ENCODE measurements at regions not wholly inside any gene's neighbourhood (a gene's known extent, or its start where the extent isn't known, plus 50 kb on each side); places are given as distances from the start of the nearest gene placed in this dataset.
"Not testable (repeated sequence)": the region's sequence is repeated elsewhere in the genome, so short reads cannot be mapped to it uniquely, and the experiment has no call there.

DNA sequence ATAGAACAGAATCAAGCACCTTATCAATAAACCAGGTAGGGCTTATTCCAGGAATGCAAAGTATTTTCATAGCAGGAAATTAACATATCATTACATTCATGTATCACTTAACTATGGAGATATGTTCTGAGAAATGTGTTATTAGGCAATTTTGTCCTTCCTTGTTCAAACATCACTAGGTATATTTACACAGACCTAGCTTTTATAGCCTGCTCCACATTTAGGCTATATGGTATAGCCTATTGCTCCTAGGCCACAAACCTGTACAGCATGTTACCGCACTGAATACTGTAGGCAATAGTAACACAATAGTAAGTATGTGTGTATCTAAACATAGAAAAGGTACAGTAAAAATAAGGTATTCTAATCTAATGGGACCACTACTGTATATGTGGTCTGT lies 82.8 kb upstream of the KCTD1 start:
- Histone ChIP-seq H3K4me1 (ENCODE audit: insufficient read depth, low read length) (peaks cover 6% of the 10 kb centered on the region), H3K9me3 (ENCODE audit: low read depth, low read length) (no peaks in the 10 kb centered on the region), H3K4me3 (ENCODE audit: low read length) (no peak overlapping the region), H3K27me3 (ENCODE audit: insufficient read depth, low read length) (peaks cover 3% of the 10 kb centered on the region)

DNA sequence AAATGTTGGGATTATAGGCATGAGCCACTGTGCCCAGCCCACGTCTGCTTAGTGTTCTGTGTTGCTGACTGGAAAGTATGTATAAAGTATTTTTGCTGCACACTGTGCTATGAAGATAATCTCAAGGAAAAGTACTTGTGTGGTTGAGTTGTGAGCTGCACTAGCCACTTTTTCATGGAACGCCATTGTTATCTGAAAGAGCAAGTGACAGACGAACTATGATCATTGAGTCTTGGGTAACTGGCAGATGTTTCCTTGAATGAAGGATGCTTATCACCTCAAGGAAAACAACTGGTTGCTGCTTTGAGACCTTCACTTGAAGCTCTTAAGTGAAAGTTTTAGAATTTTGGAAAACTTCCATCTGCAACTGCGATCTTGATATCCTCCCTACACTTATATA lies 82.2 kb upstream of the KCTD1 start:
- no peaks in the 10 kb centered on the region for H3K9me3 ChIP-seq (ENCODE audit: low read depth, low read length)
- H3K27me3 ChIP-seq (ENCODE audit: insufficient read depth, low read length) = peaks cover 3% of the 10 kb centered on the region
- peaks cover 6% of the 10 kb centered on the region for H3K4me1 ChIP-seq (ENCODE audit: insufficient read depth, low read length)
- H3K4me3 ChIP-seq (ENCODE audit: low read length) = no peak overlapping the region

DNA sequence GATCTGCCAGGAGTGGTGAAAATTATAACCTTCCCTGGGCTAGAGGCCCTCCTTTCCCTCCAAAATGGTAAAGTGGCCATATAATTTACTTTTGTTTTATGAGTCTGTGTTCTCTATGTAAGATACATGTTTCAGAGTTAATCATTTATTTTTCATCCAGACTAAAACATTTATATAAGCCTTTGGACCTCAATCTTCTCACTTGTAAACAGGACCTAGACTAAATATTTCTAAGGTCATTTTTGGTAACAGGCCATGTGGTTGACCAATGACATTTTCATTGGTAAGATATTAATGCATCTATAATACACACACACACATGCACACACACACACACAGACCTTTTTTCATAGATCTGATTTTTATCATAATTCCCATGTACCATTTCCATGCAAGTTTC lies 79.7 kb upstream of the KCTD1 start:
- no peaks in the 10 kb centered on the region for H3K9me3 ChIP-seq (ENCODE audit: low read depth, low read length)

DNA sequence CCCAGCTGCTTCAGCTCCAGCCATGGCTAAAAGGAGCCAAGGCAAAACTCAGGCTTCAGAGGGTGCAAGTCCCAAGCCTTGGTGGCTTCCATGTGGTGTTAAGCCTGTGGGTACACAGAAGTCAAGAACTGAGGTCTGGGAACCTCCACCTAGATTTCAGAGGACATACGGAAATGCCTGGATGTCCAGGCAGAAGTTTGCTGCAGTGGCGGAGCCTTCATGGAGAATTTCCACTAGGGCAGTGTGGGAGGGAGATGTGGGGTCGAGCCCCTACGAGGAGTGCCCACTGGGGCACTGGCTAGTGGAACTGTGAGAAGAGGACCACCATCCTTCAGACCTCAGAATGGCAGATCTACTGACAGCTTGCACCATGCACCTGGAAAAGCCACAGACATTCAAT lies 76.1 kb upstream of the KCTD1 start:
- H3K4me3 ChIP-seq (ENCODE audit: low read length) = no peak overlapping the region
- H3K4me1 ChIP-seq (ENCODE audit: insufficient read depth, low read length) = peaks cover 6% of the 10 kb centered on the region
- no peaks in the 10 kb centered on the region for H3K9me3 ChIP-seq (ENCODE audit: low read depth, low read length)
- no peaks in the 10 kb centered on the region for H3K27me3 ChIP-seq (ENCODE audit: insufficient read depth, low read length)

More for the DNA sequence above, 79.7 kb upstream of the KCTD1 start:
- H3K4me3 ChIP-seq (ENCODE audit: low read length) = no peak overlapping the region
- no peaks in the 10 kb centered on the region for H3K27me3 ChIP-seq (ENCODE audit: insufficient read depth, low read length)
- H3K4me1 ChIP-seq (ENCODE audit: insufficient read depth, low read length) = peaks cover 6% of the 10 kb centered on the region

DNA sequence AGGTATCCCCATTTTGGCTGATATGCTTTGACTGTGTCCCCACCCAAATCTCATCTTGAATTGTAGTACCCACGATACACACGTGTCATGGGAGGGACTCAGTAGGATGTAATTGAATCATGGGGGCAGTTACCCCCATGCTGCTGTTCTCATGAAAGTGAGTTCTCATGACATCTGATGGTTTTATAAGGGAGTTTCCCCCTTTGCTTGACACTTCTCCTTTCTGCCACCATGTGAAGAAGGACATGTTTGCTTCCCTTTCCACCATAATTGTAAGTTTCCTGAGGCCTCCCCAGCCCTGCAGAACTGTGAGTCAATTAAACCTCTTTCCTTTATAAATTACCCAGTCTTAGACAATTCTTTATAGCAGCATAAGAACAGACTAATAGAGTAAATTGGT lies 75.0 kb upstream of the KCTD1 start:
- H3K9me3 ChIP-seq (ENCODE audit: low read depth, low read length); H3K27me3 ChIP-seq (ENCODE audit: insufficient read depth, low read length); H3K4me1 ChIP-seq (ENCODE audit: insufficient read depth, low read length); H3K4me3 ChIP-seq (ENCODE audit: low read length): not testable (repeated sequence)

DNA sequence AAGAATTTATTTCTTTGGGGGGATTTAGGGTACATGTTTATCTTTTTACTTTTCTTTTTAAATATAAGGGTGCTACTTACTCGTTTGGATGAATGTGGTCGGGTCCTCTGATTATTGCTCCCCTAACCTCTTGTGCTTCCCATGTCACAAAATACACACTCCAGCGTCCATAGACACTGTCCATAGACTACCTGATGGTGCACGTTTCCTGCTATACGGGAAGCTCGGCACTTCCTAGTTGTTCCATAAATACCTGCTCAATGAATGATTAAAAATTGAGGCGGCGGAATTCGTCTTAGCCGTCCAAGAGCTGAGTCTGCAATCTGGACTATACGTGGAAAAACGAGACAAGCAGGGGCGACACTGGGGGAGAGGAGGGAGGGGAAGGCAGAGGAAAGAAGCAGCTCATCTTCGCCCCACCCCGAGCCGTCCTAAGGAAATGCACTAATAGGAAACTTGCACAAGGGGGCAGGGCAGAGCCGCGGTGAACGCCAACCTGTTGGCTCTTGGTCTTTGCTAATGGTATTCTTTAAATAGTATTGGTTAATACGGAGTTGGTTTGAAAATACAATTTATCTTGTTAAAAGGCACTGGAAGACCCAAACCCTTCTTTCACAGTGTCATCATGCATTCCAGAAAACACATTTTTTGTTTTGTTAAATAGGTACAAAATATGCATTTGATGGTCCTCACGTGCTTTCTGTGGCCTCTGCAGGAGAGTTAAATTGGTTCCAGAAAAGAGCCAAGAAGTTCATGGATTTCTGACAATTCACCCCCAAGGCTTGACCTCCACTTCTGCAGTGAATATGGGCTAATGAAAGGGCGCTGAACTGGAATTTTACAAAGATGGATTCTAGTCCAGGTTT lies 73.0 kb upstream of the KCTD1 start:
- Histone ChIP-seq H3K4me1 (ENCODE audit: insufficient read depth, low read length) (peaks cover 2% of the 10 kb centered on the region), H3K9me3 (ENCODE audit: low read depth, low read length) (no peaks in the 10 kb centered on the region), H3K27me3 (ENCODE audit: insufficient read depth, low read length) (no peaks in the 10 kb centered on the region), H3K4me3 (ENCODE audit: low read length) (no peak overlapping the region)

DNA sequence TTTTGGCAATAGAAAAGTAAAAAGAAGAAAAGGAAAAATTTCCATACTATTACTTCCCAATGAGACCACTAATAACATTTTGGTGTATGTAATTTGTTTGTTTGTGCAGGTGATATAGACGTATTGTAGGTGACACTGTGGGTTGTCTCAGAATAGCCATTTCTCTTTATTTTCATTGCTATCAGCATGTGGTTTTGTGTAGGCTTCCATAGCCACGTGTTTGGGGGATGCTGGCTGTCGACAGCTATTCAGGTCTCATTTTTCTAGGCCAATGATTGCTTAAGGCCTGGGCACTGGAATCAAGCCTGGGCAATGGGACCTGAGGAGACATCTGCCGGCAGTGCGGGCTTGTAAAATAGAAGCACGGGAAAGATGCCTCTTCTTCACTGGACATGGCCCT lies 71.0 kb upstream of the KCTD1 start:
- Histone ChIP-seq H3K27me3 (ENCODE audit: insufficient read depth, low read length) (no peaks in the 10 kb centered on the region), H3K4me3 (ENCODE audit: low read length) (no peak overlapping the region), H3K9me3 (ENCODE audit: low read depth, low read length) (no peaks in the 10 kb centered on the region), H3K4me1 (ENCODE audit: insufficient read depth, low read length) (no peaks in the 10 kb centered on the region)

DNA sequence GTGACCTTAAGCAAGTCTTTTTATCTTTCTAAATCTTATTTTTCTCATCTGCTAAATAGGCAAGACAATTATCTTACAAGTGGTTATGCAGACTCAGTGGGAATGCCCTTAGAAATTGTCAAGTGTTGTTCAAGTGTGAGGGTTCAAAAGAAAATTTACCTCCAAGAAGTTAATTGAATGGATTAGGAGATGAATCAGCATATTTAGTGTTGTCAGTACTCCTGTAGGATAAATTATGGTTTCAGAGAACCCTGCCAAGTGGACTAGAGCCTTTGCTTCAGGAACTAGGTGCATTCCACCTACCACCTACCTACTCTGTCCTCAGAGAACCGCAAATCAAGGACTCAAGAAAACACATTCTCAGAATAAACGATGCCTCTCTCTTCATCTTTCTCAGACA lies 69.8 kb upstream of the KCTD1 start:
- H3K4me1 ChIP-seq (ENCODE audit: insufficient read depth, low read length) = no peaks in the 10 kb centered on the region
- no peak overlapping the region for H3K4me3 ChIP-seq (ENCODE audit: low read length)
- no peaks in the 10 kb centered on the region for H3K9me3 ChIP-seq (ENCODE audit: low read depth, low read length)
- H3K27me3 ChIP-seq (ENCODE audit: insufficient read depth, low read length) = no peaks in the 10 kb centered on the region

DNA sequence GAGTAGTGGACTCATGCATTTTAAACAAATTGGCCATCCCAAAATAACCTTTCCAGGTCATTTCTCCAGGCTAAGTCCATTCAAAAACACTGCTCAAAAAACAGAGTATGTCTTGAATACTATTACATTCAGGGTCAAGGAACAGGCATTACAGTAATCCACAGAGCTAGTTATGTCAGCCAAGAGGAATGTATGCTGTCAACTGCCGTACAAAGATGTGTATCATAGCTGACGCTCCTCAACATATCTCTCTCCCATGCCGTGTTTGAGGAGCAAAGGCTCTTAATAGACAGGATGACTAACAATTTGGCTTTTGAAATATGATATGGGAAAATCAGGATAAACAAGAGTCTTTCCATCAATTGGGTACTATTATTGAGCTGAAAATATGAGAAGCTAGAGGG lies 68.8 kb upstream of the KCTD1 start:
- no peak overlapping the region for H3K4me3 ChIP-seq (ENCODE audit: low read length)
- no peaks in the 10 kb centered on the region for H3K4me1 ChIP-seq (ENCODE audit: insufficient read depth, low read length)
- no peaks in the 10 kb centered on the region for H3K9me3 ChIP-seq (ENCODE audit: low read depth, low read length)
- H3K27me3 ChIP-seq (ENCODE audit: insufficient read depth, low read length) = no peaks in the 10 kb centered on the region

DNA sequence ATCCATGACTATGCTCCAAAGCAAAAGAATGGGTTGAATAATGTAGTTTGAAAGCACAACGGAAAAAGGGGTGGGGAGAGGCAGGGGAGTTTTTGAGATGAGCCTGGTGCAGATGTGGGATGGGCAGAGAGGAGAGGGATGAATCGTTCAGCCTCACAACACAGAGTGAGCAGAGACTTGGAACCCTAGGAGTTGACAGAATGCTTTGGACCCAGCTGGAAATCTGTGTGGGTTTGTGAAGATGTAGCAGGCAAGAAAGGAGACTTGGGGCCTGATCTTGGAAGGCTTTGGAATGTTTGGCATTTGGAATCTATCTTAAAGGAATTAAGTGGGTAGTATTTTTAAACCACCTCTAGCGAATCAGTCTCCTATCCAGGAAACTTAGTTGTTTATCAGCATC lies 66.0 kb upstream of the KCTD1 start:
- Histone ChIP-seq H3K4me3 (ENCODE audit: low read length) (no peak overlapping the region), H3K9me3 (ENCODE audit: low read depth, low read length) (no peaks in the 10 kb centered on the region), H3K27me3 (ENCODE audit: insufficient read depth, low read length) (peaks cover 4% of the 10 kb centered on the region), H3K4me1 (ENCODE audit: insufficient read depth, low read length) (no peaks in the 10 kb centered on the region)
